Dedifferentiated amniotic fluid mesenchymal stem cell (primary cell): ENCODE measurements at regions not wholly inside any gene's neighbourhood (a gene's known extent, or its start where the extent isn't known, plus 50 kb on each side); places are given as distances from the start of the nearest gene placed in this dataset.

Source experiments
- DNase-seq: peaks from one replicate; pipeline ENCODE4 v3.0.0-alpha.2; 2016; ENCODE audit errors: extremely low spot score

GRCh38 chr4:183848805-183849204, 56.3 kb upstream of the STOX2 start:
- no peak for DNase-seq

DNA sequence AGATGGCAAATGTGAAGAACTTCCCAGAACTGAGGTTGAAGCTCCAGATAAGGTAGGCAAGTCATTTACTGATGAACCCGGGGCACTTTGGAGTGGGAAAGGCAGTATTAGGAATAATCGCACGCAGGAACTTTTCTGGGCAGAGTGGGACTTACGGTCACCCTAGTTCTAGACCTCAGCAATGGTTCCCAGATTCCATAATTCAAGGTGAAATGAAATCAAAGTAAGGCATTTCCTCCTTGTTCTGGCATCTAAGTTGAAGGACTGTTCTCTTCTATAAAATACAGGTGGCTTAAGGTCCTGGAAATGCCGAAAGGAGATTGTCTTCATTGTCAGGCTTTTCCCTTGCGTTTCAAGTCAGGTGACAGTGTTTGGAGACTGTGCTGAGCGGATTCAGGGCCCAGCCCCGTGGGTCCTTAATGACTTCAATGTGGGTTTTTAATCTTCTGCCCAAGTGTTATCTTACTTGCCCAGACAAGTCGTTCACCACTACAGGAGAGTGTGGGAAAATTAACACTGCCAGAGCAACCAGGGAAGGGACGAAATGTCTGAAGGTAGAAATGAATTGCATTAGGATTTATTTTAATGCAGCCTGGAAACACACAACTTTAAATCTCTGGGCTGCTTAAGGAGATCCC, 52.1 kb upstream of the STOX2 start:
- DNase-seq, result no peak

DNA sequence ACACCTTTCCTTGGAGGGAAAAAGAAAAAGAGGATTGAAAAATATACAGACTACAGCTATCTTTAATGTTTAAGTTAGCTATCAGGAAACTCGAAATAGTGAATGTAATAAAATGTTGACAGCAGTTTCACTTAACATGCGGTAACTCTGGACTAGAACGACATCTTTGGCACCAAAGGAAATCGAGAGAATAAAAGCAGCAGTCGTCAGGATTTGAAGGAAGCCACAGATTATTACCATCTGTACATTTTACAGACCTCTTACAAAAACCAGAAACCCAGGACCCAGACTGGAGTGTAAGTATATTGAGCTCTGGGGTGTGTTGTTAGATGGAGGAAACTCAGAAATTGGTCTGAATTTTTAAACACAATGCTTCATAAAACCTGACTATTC, 51.6 kb upstream of the STOX2 start:
- DNase-seq, result no peak
